SW480 (cell line): ENCODE measurements at regions not wholly inside any gene's neighbourhood (a gene's known extent, or its start where the extent isn't known, plus 50 kb on each side); places are given as distances from the start of the nearest gene placed in this dataset.
"Not testable (repeated sequence)": the region's sequence is repeated elsewhere in the genome, so short reads cannot be mapped to it uniquely, and the experiment has no call there.

Experiments used
- DNase-seq: peaks from one replicate; pipeline ENCODE4 v3.0.0-alpha.2; 2016; ENCODE audit warnings: low spot score

DNA sequence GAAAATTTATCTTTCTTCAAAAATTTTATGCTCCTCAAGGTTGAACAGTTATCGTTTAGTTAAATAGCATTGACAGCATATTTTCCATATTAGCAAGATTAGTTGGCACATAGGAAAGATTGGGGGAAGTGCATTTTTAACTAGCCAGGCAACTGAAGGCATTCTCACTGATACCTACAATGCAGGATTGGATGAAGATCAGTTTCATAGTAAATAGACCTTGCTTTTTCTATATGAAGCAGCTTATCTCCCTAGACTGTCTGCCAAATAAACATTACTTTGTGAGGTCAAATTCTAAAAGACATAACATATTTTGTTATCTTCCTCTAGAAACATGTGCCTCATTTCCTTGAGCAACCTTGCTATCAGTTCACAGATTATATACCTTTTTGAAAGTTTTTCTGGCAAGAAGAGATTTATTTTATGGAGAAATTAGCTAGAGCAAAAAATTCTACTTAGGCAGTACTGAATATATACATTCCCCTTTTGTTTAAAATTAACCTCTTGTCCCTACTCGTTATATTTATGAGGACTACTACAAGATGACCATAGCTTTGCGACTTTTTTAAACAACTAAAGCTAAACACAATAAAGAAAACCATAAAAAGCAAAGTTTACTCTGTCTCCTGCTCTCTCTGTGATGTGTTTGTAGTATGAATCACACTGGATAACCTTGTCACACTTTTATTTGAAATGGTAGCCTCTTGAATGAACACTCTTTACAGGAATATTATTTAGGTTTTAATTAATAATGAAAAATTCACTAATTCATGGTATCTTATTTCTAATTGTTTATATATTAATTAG, 654.9 kb upstream of the TBL1XR1 start:
- DNase-seq = no peak

- no peak for DNase-seq
These were observed 657.7 kb upstream of the TBL1XR1 start for GRCh38 chr3:177855021-177855420.

DNA sequence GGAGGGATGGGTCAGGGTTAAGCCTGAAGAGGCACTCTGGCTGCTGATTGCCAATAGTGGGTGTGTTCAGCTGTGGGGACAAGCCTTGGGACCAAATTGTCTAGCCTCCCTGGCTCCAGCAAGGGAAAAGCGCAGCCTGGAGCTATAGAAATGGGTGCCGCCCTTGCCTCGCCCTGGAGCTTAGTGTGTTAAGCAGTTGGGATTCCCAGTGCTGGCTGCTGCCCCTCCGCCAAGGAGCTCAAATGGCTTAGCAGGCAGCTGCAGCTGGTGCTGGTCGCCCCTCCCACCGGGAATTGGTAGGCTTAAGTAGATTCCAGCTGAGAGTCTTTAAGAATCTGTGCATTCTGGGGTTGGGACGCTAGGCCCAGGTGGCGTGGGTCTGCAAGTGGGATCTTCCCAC, 662.9 kb upstream of the TBL1XR1 start:
- no peak for DNase-seq

DNA sequence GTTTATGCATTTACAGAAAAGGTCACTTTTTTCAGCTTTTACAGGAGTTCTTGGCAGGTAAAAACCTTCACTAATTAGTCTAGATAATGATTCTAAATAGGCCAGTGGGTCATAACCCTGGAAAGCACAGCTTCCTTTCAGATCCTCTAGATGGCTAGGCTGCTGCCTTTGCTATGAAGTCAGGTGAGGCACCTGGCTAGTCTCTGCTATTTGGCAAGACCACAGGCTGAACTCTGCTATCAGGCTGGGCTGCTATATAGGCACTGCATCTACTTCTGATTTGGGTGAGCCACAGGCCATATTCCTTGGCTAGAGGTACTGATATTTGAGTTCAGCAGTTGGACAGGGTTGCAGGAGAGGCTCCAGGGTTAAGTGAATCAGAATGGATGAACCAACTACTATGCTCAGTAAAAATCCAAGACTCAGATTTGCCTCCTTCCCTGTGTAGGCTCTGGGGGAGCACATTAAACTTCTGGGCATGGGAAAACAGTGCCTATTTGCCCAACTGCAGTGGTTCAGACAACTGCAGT, 665.7 kb upstream of the TBL1XR1 start:
- no peak for DNase-seq

DNA sequence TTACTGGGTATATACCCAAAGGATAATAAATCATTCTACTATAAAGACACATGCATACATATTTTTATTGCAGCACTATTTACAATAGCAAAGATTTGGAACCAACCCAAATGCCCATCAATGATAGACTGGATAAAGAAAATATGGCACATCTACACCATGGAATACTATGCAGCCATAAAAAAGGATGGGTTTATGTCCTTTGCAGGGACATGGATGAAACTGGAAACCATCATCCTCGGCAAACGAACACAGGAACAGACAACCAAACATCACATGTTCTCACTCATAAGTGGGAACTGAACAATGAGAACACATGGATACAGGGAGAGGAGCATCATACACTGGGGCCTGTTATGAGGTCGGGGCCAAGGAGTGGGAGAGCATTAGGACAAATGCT, 665.0 kb upstream of the KCNMB2 start:
- DNase-seq = not testable (repeated sequence)

DNA sequence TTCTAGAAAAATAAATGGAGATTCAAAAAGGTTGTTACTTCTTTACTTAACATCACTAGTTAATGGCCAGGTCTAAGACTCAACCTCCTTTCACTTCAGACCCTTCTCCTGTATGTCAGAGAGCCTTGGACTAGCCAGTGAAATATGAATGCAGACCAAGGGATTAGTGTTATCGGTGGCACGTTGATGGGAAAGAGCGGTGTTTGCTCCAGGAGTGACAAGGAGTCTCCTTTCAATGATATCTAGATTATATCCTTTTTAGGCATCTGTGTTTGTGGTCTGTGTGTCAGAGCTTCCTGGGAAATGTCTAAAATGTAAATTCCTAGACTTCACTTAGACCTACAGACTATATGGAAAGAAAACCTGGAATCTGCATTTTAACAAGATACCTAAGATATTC, 658.0 kb upstream of the KCNMB2 start:
- no peak for DNase-seq

DNA sequence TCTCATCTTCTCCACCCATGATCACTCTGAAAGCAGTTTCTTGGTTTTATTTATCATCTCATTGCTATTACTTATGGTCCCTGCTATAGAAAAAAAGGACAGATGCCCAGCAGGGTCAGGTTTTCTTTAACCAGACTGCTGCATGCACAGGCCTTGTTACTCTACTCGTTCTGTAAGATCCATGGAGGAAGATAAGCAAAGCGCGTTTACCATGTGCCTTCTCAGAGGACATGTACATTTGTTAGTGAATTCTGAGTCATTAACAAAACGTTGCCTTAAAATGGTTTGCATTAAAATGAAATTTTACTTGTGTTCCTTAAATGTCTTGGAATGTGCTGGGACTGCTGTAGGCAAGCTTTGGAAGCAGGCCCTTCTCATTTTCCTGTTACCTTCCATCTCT, 657.3 kb upstream of the KCNMB2 start:
- no peak for DNase-seq

DNA sequence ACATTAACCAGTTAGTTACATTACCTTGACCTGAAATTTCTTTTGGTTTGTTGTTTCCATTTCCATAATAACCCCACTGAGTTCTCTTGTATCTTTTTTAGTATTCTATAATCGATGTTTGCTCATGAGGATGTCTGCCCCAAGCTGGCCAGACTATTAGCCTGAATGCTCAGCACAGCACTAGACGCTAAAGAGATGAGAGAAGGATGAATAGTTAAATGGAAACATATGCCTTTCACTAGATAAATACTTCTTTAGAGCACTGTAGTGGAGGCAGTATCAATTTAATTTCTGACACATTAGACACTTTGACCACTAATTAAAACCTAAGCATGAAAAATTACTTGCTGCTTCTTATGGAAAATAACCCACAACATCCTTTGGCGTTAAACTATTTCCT, 654.9 kb upstream of the KCNMB2 start:
- no peak for DNase-seq

GRCh38 chr3:177882124-177882648, 654.0 kb upstream of the KCNMB2 start:
- no peak for DNase-seq

GRCh38 chr3:177883091-177883490, 653.1 kb upstream of the KCNMB2 start:
- DNase-seq = no peak

- DNase-seq = no peak
These were observed 652.3 kb upstream of the KCNMB2 start for GRCh38 chr3:177883957-177884356.

- no peak for DNase-seq
These were observed 651.2 kb upstream of the KCNMB2 start for GRCh38 chr3:177885063-177885462.

- DNase-seq = no peak
These were observed 649.7 kb upstream of the KCNMB2 start for GRCh38 chr3:177886501-177886900.

- no peak for DNase-seq
These were observed 648.8 kb upstream of the KCNMB2 start for GRCh38 chr3:177887475-177887874.

GRCh38 chr3:177889161-177889560, 647.1 kb upstream of the KCNMB2 start:
- DNase-seq = no peak

DNA sequence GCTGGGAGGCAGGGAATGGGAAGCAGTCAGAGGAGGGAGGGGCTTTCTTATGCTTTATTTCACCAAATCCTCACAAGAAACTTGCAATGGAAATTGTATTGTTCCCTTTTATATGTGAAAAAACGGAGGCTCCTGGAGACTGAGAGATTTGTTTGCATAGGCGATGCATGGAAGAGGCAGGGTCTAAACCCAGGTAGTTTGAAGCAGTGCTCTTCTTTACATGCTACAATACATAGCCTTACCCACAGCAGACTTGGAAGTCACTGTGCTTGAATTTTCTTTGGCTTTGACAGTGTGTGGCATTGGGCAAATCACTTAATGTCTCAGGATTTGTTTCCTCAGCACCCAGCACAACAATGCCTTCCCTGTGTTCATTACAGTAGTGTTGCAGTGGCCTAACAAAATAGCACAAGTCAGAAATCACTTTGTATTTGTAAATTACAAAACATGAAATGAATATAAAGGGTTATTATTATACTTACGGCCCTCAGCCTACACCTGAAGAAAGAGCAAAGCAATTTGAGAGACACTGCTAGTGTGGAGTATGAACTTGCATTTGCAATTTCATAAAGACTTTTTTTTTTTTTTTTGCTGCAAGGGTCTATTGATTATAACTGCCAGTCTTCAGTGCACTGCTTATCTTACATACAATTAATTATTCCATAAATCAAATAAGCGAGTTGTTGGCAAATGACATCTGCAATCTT, 646.4 kb upstream of the KCNMB2 start:
- no peak for DNase-seq

DNA sequence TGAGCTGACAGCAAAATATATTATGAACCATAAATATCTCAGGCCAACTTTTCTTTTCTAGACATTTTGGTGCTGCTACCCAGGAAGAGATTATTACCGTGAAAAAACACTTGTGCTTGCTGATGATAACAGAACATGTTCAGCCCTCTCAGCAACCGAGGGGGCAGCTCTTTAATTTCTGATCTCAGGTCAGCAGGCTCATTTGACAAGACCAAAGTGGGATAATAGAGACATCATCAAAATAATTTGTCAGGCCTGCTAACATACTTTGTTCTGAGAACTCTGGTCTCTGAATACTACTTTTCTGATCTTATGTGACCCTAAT, 645.9 kb upstream of the KCNMB2 start:
- no peak for DNase-seq

GRCh38 chr3:177891569-177891968, 644.7 kb upstream of the KCNMB2 start:
- DNase-seq = not testable (repeated sequence)

DNA sequence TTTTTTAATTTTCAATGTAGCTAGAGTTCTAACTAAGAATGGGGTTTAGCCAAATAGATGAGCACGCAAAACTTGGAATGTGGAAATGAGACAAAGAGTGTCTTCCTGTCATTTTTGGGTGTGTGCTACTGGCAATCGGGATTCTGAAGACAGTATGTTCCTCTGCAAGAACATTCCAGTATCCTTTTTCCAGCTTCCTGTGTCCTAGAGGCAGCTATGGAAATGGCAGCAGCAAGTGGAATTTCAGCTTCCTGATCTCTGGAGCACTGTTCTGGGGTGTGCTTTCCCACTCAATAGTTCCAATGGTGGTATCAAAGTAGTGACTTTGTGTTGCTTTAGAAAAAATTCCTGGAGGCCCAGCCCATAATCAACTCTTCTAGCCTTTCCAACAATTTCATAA, 642.9 kb upstream of the KCNMB2 start:
- DNase-seq = no peak

DNA sequence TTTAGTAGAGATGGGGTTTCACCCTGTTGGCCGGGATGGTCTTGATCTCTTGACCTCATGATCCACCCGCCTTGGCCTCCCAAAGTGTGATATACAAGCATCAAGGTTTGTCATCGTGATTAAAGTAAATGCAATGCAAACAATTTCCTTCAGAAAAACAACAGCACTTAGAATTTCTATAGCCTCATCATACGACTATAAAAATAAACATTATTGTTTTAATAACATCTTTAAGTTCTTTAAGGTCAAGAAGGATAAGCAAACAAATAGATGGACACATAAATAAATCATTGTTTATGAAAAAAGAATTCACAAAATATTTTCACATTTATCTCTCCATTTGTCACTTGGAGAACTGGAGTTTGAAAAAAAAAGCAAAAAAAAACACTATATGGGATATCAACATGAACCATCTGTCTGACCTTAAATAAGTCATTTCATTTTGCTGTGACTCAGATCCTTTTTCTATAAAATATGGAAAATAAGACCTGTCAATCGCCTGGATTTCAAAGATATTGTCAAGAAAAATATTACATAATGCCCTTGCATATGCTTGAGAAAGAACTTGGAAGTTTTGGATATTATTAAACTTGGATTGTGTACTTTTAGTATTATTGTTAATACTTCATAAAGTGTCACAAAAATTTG, 642.0 kb upstream of the KCNMB2 start:
- DNase-seq = no peak

DNA sequence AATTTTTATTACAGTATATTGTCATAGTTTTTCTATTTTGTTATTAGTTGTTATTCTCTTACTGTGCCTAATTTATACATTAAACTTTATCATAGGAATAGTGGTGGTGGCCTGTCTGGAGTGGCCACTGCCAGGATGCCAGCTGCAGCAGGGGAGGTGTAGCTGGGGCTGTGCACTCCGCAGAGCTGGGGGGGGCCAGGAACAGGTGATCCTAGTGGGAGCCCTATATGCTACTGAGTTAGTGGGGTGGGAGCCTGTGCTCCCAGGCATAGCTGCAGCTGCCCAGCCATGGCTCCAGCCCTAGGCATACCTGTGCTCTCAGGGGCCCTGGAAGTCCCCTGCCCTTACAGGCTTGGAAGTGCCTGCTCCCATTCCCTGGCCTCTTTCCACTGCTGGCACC, 638.1 kb upstream of the KCNMB2 start:
- no peak for DNase-seq

GRCh38 chr3:177899275-177900067, 636.8 kb upstream of the KCNMB2 start:
- no peak for DNase-seq
